ENCODE measurements at regions not wholly inside any gene's neighbourhood (a gene's known extent, or its start where the extent isn't known, plus 50 kb on each side); places are given as distances from the start of the nearest gene placed in this dataset.

- intact Hi-C loops (cut with DNase I), result no loop called here
- FAIRE-seq (no peak), DNase-seq (no peak)
- no peak overlapping the region for H3K9ac ChIP-seq (ENCODE audit: low read length in 3 of 3)
- H3K27ac ChIP-seq (ENCODE audit: low read depth in 2 of 2, low read length in 2 of 2), result no peak overlapping the region
- H3K27me3 ChIP-seq (ENCODE audit: control insufficient read depth, insufficient read depth, low read length), result no peaks in the 10 kb centered on the region
- H3K36me3 ChIP-seq (ENCODE audit: control insufficient read depth in 2 of 3, insufficient read depth in 3 of 3, low read length in 3 of 3), result no peaks in the 10 kb centered on the region
- H3K4me1 ChIP-seq (ENCODE audit: control insufficient read depth in 2 of 3, insufficient read depth in 2 of 3, low read depth in 1 of 3, low read length in 3 of 3), result no peaks in the 10 kb centered on the region
- no peak for TF ChIP-seq CTCF (IDR thresholded peaks at IDR 0.05; ENCODE audit: borderline replicate concordance, extremely low read depth, insufficient read depth)
- no peaks in the 10 kb centered on the region for H3K9me3 ChIP-seq (ENCODE audit: control insufficient read depth in 2 of 3, insufficient read depth in 1 of 3, low read length in 3 of 3)
- H3K4me3 ChIP-seq (ENCODE audit: low read length in 3 of 3), result no peak overlapping the region
Observed at GRCh38 chr1:94677714-94678113, 136.2 kb upstream of the F3 start.

- no peak for DNase-seq
- Histone ChIP-seq H3K9ac (ENCODE audit: low read length in 3 of 3) (no peak overlapping the region), H3K4me3 (ENCODE audit: low read length in 3 of 3) (no peak overlapping the region), H3K9me3 (ENCODE audit: control insufficient read depth in 2 of 3, insufficient read depth in 1 of 3, low read length in 3 of 3) (no peaks in the 10 kb centered on the region), H3K36me3 (ENCODE audit: control insufficient read depth in 2 of 3, insufficient read depth in 3 of 3, low read length in 3 of 3) (no peaks in the 10 kb centered on the region), H3K27me3 (ENCODE audit: control insufficient read depth, insufficient read depth, low read length) (no peaks in the 10 kb centered on the region), H3K27ac (ENCODE audit: low read depth in 2 of 2, low read length in 2 of 2) (no peak overlapping the region), H3K4me1 (ENCODE audit: control insufficient read depth in 2 of 3, insufficient read depth in 2 of 3, low read depth in 1 of 3, low read length in 3 of 3) (no peaks in the 10 kb centered on the region)
- intact Hi-C loops (cut with DNase I), result no loop called here
- no peak for FAIRE-seq
- TF ChIP-seq CTCF (IDR thresholded peaks at IDR 0.05; ENCODE audit: borderline replicate concordance, extremely low read depth, insufficient read depth), result no peak
Observed at GRCh38 chr1:94677087-94677486, 135.5 kb upstream of the F3 start.

GRCh38 chr1:94676686-94677085 is 135.1 kb upstream of the F3 start:
- intact Hi-C loops (cut with DNase I), result no loop called here
- Histone ChIP-seq H3K4me3 (ENCODE audit: low read length in 3 of 3) (no peak overlapping the region), H3K9me3 (ENCODE audit: control insufficient read depth in 2 of 3, insufficient read depth in 1 of 3, low read length in 3 of 3) (no peaks in the 10 kb centered on the region), H3K27ac (ENCODE audit: low read depth in 2 of 2, low read length in 2 of 2) (no peak overlapping the region), H3K27me3 (ENCODE audit: control insufficient read depth, insufficient read depth, low read length) (no peaks in the 10 kb centered on the region), H3K9ac (ENCODE audit: low read length in 3 of 3) (no peak overlapping the region), H3K36me3 (ENCODE audit: control insufficient read depth in 2 of 3, insufficient read depth in 3 of 3, low read length in 3 of 3) (no peaks in the 10 kb centered on the region), H3K4me1 (ENCODE audit: control insufficient read depth in 2 of 3, insufficient read depth in 2 of 3, low read depth in 1 of 3, low read length in 3 of 3) (no peaks in the 10 kb centered on the region)
- no peak for FAIRE-seq
- peak in 4 of 5 donors; percentile 35 to 63 (median 52) for DNase-seq
- no peak for TF ChIP-seq CTCF (IDR thresholded peaks at IDR 0.05; ENCODE audit: borderline replicate concordance, extremely low read depth, insufficient read depth)

GRCh38 chr1:94675373-94675772 is 133.8 kb upstream of the F3 start:
- Histone ChIP-seq H3K9me3 (ENCODE audit: control insufficient read depth in 2 of 3, insufficient read depth in 1 of 3, low read length in 3 of 3) (no peaks in the 10 kb centered on the region), H3K4me1 (ENCODE audit: control insufficient read depth in 2 of 3, insufficient read depth in 2 of 3, low read depth in 1 of 3, low read length in 3 of 3) (no peaks in the 10 kb centered on the region), H3K27ac (ENCODE audit: low read depth in 2 of 2, low read length in 2 of 2) (no peak overlapping the region), H3K36me3 (ENCODE audit: control insufficient read depth in 2 of 3, insufficient read depth in 3 of 3, low read length in 3 of 3) (no peaks in the 10 kb centered on the region), H3K27me3 (ENCODE audit: control insufficient read depth, insufficient read depth, low read length) (no peaks in the 10 kb centered on the region), H3K4me3 (ENCODE audit: low read length in 3 of 3) (no peak overlapping the region), H3K9ac (ENCODE audit: low read length in 3 of 3) (no peak overlapping the region)
- no peak for TF ChIP-seq CTCF (IDR thresholded peaks at IDR 0.05; ENCODE audit: borderline replicate concordance, extremely low read depth, insufficient read depth)
- intact Hi-C loops (cut with DNase I), result no loop called here
- DNase-seq, result no peak
- no peak for FAIRE-seq

All from kidney (tissue), 13 donors.